ENCODE measurements at regions not wholly inside any gene's neighbourhood (a gene's known extent, or its start where the extent isn't known, plus 50 kb on each side); places are given as distances from the start of the nearest gene placed in this dataset.

DNA sequence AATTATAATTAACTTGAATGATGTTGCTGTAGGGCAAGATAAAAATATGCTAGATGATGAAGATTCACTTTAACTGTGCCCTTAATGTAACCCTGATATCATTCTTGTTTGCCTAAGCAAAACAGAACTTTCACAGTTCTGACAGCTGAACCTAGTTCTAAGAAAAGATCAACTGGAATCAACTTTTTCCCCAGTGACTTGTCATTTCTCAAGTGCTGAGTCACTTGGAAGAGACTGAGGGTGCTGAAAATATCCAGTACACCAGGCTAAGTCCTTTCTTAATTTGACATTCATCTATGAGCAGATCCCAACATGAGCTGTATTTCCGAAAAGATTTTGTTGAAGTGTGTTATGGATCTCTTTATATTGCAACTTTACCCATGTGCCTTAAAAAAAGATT lies 140.4 kb downstream of the MID1IP1 start:
- no peak for TF ChIP-seq ZNF23 (tag by site-specific recombination; IDR thresholded peaks at IDR 0.05; ENCODE audit: borderline replicate concordance)
- no peak for TF ChIP-seq ZNF830 (tag by site-specific recombination; IDR thresholded peaks at IDR 0.05; ENCODE audit: low read depth)
- TF ChIP-seq, protein P1, sequence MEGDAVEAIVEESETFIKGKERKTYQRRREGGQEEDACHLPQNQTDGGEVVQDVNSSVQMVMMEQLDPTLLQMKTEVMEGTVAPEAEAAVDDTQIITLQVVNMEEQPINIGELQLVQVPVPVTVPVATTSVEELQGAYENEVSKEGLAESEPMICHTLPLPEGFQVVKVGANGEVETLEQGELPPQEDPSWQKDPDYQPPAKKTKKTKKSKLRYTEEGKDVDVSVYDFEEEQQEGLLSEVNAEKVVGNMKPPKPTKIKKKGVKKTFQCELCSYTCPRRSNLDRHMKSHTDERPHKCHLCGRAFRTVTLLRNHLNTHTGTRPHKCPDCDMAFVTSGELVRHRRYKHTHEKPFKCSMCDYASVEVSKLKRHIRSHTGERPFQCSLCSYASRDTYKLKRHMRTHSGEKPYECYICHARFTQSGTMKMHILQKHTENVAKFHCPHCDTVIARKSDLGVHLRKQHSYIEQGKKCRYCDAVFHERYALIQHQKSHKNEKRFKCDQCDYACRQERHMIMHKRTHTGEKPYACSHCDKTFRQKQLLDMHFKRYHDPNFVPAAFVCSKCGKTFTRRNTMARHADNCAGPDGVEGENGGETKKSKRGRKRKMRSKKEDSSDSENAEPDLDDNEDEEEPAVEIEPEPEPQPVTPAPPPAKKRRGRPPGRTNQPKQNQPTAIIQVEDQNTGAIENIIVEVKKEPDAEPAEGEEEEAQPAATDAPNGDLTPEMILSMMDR (tag by site-specific recombination; IDR thresholded peaks at IDR 0.05): no peak
- TF ChIP-seq, protein P2, sequence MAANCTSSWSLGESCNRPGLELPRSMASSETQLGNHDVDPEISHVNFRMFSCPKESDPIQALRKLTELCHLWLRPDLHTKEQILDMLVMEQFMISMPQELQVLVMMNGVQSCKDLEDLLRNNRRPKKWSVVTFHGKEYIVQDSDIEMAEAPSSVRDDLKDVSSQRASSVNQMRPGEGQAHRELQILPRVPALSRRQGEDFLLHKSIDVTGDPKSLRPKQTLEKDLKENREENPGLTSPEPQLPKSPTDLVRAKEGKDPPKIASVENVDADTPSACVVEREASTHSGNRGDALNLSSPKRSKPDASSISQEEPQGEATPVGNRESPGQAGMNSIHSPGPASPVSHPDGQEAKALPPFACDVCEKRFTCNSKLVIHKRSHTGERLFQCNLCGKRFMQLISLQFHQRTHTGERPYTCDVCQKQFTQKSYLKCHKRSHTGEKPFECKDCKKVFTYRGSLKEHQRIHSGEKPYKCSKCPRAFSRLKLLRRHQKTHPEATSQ (tag by site-specific recombination; IDR thresholded peaks at IDR 0.05): no peak
- TF ChIP-seq, protein P3, sequence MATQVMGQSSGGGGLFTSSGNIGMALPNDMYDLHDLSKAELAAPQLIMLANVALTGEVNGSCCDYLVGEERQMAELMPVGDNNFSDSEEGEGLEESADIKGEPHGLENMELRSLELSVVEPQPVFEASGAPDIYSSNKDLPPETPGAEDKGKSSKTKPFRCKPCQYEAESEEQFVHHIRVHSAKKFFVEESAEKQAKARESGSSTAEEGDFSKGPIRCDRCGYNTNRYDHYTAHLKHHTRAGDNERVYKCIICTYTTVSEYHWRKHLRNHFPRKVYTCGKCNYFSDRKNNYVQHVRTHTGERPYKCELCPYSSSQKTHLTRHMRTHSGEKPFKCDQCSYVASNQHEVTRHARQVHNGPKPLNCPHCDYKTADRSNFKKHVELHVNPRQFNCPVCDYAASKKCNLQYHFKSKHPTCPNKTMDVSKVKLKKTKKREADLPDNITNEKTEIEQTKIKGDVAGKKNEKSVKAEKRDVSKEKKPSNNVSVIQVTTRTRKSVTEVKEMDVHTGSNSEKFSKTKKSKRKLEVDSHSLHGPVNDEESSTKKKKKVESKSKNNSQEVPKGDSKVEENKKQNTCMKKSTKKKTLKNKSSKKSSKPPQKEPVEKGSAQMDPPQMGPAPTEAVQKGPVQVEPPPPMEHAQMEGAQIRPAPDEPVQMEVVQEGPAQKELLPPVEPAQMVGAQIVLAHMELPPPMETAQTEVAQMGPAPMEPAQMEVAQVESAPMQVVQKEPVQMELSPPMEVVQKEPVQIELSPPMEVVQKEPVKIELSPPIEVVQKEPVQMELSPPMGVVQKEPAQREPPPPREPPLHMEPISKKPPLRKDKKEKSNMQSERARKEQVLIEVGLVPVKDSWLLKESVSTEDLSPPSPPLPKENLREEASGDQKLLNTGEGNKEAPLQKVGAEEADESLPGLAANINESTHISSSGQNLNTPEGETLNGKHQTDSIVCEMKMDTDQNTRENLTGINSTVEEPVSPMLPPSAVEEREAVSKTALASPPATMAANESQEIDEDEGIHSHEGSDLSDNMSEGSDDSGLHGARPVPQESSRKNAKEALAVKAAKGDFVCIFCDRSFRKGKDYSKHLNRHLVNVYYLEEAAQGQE (tag by site-specific recombination; IDR thresholded peaks at IDR 0.05): no peak

Data from HEK293 (cell line).